ENCODE measurements at regions not wholly inside any gene's neighbourhood (a gene's known extent, or its start where the extent isn't known, plus 50 kb on each side); places are given as distances from the start of the nearest gene placed in this dataset.

DNA sequence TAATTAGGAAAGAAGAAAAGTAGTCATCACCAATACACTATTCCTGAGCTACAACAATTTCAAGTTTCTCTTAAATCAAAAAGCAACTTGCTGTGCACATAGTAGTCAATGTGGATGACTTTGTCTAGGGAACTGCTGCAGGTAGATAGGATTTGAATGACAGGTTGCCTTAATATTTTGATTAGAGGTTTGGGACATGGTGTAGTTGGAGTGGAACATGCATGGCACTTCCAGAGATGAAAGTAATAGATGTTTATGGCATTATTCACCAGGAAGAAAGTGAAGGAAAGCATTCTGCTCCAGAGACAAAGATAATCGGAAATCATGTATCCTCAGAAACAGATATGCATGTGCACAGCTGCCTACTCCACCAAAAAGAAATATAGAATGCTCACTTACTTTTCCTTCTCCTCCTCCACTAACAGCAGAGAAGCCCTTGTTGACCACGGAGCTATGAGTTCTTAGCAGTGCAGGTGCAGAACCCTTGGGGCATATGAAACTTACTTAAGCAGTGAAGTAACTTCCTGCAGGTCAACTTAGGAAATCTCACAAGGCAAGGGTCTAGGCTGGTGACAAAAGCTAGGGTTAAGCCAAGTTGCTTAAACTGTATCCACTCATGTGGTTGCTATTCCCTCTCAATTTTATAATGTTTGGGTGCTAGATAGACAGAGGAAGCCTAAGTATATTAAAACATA, 390.8 kb downstream of the HNRNPD start:
- TF ChIP-seq POLR2A (IDR thresholded peaks at IDR 0.05; ENCODE audit: low read depth, low read length) (no peak), POLR2AphosphoS5 (IDR thresholded peaks at IDR 0.05; ENCODE audit: low read depth, low read length) (no peak), TAF1 (IDR thresholded peaks at IDR 0.05; ENCODE audit: borderline replicate concordance, low read depth, low read length) (no peak)
